Astrocyte of the spinal cord (primary cell): ENCODE measurements at regions not wholly inside any gene's neighbourhood (a gene's known extent, or its start where the extent isn't known, plus 50 kb on each side); places are given as distances from the start of the nearest gene placed in this dataset.

Experiments used
- DNase-seq: peaks from one replicate; pipeline ENCODE4 v3.0.0; 2011; ENCODE audit warnings: low read depth, low spot score
- H3K4me3 ChIP-seq: 2 replicates; pipeline ENCODE4 v1.5.1; 2011; ENCODE audit warnings: low read depth, mild to moderate bottlenecking, low read length, moderate library complexity
- in situ Hi-C: cut with HindIII; loops from 2 replicates; pipeline ENCODE4 v1.10.0; 2017; ENCODE audit warnings: low sequenced_read_pairs
- TF ChIP-seq, protein P1 (sequence below): IDR thresholded peaks from 2 replicates; pipeline ENCODE4 v1.5.1; 2012; ENCODE audit warnings: low read depth, mild to moderate bottlenecking, low read length, inconsistent platforms

DNA sequence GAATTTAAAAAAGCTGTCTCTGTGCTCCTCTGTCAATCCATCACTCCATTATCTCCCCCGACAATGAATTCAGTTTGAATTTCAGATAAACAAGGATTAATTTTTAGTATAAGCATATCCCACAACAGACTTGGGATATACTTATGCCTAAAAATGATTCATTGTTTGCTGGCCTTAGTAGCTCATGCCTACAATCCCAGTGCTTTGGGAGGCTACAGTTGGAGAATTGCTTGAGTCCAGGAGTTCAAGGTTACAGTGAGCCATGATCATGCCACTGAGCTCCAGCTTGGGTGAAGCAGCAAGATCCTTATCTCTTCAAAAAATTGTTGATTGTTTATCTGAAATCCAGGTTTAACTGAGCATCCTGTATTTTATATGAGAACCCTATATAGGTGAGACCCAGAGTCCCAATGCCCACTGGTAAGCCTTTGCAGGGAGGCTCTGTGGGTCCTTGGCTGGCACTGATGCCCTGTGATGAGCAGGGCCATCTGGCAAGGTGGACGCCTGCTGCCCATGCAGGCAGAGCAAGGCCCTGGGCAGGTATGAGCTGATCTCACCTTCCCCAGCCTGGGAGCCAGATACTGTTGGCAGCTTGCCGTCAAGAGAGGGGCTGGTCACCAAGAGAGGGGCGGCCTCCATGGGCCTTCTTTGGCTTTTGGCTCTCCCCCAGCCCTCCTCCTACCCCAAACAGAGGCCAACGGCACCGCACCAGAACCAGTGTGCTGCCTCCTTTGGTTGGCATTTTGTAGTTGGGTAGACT is 158.7 kb downstream of the SEC14L1 start:
- DNase-seq, result no peak
- TF ChIP-seq, protein P1, sequence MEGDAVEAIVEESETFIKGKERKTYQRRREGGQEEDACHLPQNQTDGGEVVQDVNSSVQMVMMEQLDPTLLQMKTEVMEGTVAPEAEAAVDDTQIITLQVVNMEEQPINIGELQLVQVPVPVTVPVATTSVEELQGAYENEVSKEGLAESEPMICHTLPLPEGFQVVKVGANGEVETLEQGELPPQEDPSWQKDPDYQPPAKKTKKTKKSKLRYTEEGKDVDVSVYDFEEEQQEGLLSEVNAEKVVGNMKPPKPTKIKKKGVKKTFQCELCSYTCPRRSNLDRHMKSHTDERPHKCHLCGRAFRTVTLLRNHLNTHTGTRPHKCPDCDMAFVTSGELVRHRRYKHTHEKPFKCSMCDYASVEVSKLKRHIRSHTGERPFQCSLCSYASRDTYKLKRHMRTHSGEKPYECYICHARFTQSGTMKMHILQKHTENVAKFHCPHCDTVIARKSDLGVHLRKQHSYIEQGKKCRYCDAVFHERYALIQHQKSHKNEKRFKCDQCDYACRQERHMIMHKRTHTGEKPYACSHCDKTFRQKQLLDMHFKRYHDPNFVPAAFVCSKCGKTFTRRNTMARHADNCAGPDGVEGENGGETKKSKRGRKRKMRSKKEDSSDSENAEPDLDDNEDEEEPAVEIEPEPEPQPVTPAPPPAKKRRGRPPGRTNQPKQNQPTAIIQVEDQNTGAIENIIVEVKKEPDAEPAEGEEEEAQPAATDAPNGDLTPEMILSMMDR, result no peak
- H3K4me3 ChIP-seq, result no peak overlapping the region
- in situ Hi-C loops, result no loop called here

DNA sequence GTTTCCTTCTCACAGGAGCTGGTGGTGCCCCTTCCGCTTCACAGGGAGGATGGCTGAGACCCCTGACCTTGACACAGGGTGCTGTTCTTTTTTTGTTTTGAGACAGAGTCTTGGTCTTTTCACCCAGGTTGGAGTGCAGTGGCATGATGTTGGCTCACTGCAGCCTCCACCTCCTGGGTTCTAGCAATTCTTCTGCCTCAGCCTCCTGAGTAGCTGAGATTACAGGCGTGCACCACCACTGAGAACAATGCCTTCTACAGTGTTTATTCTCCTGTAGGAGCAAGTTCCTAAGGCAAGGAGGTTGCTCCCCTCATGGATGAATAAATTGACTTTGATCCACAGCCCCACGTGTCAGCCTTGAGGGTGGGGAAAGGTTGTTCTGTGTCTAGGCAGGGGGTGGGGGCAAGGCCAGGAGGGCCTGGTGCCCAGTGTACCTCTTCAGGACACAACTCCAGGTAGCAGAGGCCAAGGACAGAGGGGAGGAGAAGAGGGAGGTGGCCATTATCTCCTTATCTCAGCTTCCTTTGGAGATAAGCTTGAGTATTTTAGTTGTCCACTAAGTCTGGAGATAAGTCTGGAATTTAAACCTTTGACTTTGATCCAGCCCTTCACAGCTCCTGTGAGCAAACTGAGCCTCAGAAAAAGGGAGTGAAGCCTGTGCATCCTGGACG is 159.4 kb downstream of the SEC14L1 start:
- TF ChIP-seq, protein P1, result no peak
- in situ Hi-C loops, result no loop called here
- H3K4me3 ChIP-seq, result no peak overlapping the region
- no peak for DNase-seq

DNA sequence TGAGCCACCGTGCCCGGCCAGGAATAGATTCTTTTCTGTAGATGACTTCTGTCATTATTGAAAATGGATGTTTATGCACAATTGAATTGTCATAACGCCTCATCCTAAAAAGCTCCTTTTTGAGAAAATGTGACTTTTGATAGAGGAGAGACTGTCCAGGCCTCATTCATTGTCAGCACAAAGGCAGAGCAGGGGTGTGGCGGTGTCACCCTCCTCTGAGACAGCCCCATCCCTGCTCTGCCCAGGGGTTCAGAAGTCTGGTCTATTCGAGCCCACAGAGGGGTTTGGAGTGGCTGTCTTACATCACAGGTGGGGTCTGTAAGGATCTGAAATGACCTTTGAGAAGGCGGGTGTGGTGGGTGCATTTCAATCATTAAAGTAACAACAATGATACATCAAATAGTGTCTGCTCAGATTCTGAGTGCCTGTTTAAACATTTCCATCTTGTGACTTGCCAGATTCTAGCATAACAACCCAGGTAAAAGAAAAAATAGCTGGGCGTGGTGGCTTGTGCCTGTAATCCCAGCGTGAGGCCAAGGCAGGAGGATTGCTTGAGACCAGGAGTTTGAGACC is 161.0 kb downstream of the SEC14L1 start:
- in situ Hi-C loops, result no loop called here
- TF ChIP-seq, protein P1, result no peak
- DNase-seq, result no peak
- no peak overlapping the region for H3K4me3 ChIP-seq

DNA sequence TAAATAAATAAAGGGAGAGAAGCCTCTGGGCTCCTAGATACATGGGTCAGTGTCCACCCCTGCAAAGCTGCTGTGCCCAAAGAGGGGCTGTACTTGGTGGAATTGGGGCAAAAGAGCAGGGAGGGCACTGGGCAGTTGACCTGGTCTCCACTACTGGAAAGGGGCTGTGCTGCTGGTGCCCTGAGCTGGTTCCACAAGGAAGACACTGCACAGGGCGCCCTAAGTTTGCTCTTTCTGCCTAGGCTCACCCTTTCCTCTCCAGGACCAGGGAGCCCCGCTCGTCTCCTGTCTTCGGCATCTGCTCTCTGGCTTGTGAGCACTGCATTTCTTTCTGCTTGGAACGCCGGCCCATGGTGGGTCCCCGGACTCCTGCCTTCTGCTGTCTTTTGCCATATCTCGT is 161.9 kb downstream of the SEC14L1 start:
- H3K4me3 ChIP-seq, result no peak overlapping the region
- in situ Hi-C loops, result no loop called here
- TF ChIP-seq, protein P1, result no peak
- DNase-seq, result no peak

DNA sequence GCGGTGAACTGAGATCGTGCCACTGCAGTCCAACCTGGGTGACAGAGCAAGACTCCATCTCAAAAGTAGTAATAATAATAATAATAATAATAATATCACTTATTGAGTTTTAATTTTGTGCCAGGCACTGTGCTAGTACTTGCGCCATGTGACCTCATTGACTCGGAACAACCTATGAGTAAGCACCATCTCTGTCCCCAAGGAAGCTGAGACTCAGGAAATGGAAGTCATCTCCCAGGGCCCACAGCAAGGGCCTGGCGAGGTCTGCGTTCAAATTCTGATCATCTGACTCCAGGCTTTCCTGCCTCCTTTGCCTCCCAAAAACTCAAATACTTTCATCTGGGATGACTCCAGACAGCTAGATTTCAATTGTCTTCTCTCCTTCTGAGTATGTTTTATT is 162.9 kb downstream of the SEC14L1 start:
- H3K4me3 ChIP-seq, result no peak overlapping the region
- in situ Hi-C loops, result no loop called here
- TF ChIP-seq, protein P1, result no peak
- DNase-seq, result no peak

DNA sequence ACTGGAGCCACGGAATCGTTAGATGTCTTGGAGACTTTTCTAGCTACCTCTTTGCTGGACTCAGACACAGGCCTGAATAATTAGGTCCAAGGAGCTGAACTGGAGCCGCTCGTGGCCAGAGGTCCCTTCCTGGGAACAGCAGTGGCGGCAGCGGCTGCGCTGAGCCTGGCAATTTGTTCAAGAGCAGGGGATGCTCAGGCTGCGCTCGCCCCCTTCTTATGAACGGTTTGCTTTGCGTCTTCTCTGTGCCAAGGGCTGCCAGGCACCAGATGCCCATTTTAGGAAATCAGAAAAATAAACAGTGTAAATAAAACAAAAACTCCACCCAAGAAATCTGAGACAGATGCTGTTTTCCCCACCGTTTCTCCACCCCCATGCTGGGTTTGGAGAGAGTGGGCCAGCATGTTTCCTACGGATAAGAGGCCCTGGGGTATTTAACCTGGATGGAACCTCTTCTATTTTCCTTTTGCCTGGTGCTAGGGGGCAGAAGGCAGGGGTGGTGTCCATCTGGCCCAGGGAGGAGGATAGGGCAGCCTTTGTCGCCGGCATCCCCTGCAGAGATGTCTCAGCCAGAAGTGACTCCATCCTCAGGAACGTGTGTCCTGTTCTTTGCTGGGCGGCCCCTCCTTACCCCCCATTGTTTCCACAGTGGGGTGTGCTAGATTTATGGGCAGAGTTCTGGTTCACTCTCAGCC is 163.4 kb downstream of the SEC14L1 start:
- peak; percentile 52 for DNase-seq
- TF ChIP-seq, protein P1, result no peak
- in situ Hi-C loops, result no loop called here
- no peak overlapping the region for H3K4me3 ChIP-seq
